Bone marrow (tissue), 2 donors: ENCODE measurements at regions not wholly inside any gene's neighbourhood (a gene's known extent, or its start where the extent isn't known, plus 50 kb on each side); places are given as distances from the start of the nearest gene placed in this dataset.

Experiments
- DNase-seq, 2 donors: peaks; one replicate each; lab custom pipeline; 2025; lab: John Stamatoyannopoulos, UW

DNA sequence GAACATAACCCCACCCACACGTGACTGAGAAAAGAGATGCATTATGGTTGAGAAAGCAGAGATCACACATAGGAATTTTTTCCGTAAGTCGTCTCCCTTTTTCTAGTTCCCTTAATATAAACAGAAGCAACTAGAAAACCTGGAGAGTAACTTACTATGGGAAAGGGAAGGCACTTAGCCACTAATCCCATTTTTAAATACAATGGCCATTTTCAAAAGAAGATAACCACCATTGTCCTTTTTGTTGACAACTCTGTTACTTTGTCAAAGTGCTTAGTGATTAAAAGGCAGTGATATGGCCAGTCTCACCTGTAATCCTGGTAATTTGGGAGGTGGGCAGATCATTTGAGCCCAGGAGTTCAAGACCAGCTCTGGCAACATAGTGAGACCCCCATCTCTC lies 184.4 kb upstream of the UMPS start:
- no peak for DNase-seq

DNA sequence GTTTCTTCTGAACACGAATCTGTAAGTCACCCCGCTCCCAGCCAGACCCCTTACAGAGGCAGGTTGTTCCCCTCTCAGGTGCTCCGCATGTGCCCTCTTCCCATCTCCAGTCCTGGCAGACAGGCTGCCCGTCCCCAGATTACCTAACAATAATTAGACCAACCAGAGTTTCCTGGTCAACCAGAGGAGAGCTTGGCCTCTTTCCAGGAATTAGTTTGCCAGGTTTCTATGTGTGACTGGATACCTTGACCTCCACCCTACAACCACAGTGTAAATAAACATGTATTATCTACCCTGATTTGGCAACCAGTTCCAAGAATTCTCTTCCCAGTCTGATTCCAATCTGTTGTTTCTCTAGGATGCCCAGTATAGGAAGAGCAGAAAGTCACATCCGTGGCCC lies 178.0 kb upstream of the UMPS start:
- DNase-seq = no peak

DNA sequence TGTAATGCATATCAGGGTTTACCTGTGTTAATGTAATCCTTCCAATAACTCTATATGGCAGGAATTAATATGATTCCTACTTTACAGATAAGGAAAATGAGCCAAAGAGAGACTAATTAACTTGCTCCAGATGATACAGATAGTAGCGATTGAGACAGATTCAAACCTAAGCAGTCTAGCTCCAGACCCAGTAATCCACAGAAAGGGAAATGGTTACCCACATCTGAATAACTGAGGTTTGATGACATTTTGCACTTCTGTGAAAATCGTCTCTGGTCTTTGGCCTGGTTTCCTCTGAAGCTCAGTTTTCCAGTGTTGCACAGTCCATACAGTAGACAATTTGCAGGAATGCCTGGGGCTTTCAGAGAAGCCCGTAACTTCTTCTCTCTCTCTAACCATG lies 177.1 kb upstream of the UMPS start:
- DNase-seq = no peak

DNA sequence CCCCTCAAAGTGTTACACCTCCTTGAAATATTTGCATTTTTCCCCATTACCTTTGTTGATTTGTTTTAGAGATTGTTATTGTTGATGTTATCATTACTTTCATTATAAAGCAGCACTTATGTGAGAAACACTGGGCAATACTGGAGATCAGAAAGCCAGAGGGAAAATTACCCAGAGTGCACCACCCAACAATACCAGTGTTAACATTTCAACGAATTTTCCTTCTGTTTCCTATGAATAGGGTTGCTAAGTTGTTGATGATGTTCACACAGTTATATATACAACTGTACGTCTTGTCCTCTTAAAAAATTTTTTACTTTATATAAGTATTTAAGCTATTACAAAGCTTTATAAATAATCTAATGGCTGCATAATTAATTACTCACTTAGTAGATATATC lies 173.6 kb upstream of the UMPS start:
- no peak for DNase-seq

DNA sequence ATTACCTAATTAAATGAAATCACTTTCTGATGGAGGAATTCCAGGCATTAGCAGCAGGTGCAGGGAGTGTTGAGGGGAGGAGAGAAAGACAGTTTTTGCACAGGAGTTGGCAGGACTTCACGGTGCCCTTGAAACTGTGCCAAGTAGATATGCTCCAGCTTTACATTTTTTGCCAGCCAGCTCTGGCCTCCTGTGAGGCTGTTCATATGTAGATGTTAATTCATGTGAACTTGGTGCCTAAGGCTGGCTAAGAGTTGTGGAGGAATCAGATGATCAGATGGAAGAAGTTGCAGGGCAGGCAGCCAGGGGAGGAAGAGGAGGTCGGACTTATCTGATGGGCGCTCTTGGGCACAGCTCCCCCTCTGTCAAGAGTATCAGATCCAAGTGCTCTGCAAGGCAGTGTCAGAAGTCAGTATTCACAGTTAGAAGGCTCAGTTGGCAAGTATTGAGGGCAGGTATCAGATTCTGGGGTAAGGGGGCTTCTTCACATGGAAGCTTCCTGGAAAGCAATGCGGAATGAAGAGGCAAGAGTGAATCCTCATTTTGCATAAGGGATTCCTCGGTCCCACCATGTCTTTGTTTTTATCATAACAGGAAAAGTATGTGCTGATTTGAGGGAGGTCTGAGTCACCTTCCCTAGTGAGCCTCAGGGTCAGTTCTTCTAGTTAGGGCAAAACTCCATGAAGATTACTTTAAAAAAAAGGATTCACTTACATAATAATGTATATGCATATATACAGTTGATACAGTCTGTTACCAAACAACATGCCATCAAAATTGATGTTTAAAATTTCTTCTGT lies 172.6 kb upstream of the UMPS start:
- no peak for DNase-seq

GRCh38 chr3:124558991-124559845 lies 171.0 kb upstream of the UMPS start:
- no peak for DNase-seq

DNA sequence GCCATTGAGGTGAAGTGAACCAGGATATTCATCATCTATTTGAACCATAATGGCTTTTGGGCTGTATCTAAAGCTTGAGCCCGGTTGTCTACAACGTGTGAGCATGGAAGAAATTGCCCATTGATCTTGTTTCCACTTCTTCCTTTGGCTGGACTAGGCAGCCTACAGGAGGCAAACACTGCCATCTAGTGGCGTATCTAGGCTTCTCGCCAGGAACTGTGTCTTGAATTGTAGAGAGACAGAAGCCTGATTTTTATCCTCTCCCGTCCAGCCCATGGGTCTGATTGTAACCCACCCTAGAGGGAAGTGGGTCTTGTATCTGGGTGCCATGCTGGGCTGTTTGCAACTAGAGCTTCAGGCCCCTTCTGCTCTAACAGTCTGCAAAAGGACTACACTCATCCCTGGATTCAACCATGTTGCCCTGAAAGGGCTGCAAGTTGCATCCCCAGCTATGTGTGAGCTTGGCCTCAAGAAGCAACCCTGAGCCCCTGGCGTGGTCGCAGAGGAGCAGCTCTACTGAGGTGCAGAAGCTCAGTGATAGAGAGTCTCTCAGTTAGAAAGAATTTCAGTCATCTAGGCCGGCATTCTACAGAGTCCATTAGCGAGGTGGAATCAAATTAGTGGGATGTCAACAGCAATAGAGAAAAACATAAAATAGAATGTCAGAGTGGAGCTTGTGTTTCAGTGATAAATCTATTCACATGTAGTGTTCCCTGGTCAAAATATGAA lies 170.2 kb upstream of the UMPS start:
- peak; percentile 5 to 22 for DNase-seq

DNA sequence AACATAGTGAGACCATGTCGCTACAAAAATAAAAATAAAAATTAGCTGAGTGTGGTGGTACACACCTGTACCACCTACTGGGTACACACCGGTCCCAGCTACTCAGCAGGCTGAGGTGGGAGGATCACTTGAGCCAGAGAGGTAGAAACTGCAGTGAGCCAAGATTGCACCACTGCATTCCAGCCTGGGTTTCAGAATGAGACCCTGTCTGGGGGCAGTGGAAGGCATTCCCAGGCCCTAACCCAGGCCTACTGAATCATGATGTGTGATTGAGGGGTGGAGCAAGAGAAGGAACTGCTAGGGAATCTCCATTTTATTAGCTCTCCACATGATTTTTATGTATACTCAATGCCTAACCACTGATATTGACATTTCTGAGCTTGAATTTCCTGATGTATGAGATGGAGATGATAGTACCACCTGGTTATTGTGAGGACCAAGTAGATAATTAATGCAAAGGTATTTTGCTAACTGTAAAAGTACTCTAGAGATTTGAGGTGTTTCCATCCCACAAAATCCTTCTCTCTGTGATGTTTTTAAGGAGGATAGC lies 169.5 kb upstream of the UMPS start:
- DNase-seq = no peak

DNA sequence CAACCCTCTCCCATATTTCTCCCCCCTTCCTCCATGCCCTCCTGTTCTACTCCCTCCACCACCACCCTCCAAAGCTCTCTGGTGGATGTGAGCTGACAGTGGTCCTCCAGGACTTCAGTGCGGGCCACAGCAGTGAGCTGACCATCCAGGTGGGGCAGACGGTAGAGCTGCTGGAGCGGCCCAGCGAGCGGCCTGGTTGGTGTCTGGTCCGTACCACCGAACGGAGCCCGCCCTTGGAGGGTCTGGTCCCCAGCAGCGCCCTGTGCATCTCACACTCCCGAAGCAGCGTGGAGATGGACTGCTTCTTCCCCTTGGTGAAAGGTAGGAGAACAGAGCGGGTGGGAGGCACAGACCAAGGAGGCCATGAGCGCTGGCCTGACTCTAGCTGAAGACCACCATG lies 167.5 kb upstream of the UMPS start:
- DNase-seq = no peak

DNA sequence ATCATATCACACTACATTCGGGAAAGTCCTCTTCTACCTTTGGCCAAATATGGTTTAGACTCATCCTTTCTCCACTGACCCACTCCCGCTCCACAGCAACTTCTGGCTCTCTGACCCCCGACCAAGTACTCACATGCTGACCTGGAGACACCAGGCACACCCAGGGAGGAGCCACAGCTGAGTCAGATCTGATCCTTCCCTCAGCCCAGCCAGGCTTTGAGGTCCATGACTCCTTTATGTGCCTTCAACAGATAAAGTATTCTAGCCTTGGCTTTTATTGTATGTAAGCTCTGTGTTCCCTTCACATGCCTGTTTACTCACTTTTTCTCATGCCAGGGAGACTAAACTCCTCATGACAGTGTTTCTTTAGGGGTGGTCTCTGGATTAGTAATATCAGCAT lies 166.9 kb upstream of the UMPS start:
- no peak for DNase-seq

DNA sequence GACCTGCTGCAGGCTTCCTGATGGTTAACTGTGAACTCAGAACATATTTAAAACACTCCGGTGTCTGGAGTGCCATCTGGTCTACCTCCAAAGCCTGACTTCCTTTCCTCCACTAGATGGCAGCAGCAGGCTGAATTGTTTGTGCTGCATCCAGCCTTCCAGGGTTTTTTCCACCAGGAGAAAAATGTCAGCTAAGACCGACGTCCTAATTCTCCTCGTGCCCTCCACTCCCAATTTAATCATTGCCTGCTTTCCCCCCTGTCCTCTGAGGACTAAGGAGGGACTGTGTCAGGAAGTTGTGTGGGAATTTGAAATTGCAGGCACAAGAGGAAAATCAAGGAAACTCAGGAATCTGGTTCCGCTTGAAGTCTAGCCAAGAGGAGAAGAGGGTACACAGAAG lies 165.2 kb upstream of the UMPS start:
- DNase-seq = peak; percentile 9 to 14

DNA sequence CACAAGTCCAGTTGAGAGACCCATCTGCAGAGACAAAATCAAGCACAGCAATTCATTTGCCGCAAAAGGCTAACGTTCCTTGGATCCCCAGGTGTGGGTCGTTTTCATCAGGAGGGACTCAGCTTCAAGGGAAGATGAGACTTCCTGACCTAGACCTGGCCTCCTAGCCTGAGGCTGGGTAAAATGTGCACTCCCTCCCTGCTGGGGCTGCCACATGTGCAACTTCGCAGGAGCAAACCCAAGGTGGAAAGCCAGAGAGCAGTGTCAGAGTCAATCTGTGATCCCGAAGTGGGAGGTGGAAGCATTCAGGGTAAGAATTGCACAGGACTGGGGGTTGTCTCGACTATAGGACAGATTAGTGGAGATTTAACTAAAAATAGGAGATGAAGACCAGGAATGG lies 164.7 kb upstream of the UMPS start:
- no peak for DNase-seq

DNA sequence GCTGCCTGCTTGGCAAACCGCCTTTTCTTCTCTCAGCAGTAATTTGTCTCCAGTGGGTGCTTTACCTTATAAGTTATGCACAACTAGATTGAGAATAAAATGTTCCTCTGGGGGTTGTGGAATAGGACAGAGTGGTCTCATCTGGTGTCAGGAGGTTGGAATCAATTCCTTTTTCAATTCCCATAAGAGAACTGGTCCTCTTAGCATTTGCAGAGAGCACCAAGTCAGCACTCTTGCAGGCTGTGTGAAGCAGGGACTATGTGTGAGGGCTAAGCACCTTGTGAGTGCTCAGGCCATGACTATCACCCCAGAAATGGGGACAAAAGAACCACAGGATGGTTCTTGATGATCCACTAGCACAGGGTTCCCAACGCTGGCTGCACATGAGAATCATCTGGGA lies 163.6 kb upstream of the UMPS start:
- no peak for DNase-seq

- no peak for DNase-seq
Observed at GRCh38 chr3:124567179-124567578, 163.1 kb upstream of the UMPS start.

- no peak for DNase-seq
Observed at GRCh38 chr3:124569761-124570160, 160.5 kb upstream of the UMPS start.

DNA sequence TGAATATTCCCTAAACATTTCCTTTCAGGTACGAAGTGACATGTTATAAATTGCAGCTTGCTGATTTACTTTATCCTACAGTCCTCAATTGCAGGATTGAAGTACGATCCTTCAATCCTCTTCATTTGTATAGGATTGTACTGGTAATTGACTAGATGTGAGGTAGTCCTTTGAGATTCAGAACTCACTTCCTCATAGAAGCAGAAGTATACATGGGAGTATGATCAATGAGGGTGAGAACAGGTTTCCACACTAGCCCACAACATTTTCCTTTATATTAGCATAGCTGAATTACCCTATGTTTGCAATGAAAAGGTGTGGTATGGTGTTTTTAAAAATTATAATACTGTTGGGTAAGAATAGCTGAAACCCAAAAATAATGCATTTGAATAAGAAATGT lies 160.0 kb upstream of the UMPS start:
- no peak for DNase-seq

GRCh38 chr3:124572851-124573405 lies 157.3 kb upstream of the UMPS start:
- no peak for DNase-seq

DNA sequence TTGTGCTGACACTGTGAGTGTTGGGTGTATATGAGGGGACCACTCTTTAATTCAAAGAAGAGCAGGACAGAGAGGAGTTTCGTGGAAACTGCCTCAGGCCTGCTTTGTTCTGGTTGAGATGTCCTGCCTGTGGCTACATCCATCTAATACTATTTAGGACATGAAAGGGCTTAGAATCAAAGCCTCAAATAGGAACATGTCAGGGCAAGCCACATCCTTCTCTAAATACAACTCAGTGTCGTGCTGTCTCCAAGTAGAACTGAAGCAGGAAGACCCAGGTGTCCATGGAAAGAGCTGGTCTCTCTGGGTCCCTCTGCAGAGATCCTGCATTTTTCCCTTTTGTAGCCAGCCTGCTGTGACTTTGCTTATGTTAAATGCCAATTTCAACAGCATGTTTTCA lies 156.2 kb upstream of the UMPS start:
- no peak for DNase-seq

DNA sequence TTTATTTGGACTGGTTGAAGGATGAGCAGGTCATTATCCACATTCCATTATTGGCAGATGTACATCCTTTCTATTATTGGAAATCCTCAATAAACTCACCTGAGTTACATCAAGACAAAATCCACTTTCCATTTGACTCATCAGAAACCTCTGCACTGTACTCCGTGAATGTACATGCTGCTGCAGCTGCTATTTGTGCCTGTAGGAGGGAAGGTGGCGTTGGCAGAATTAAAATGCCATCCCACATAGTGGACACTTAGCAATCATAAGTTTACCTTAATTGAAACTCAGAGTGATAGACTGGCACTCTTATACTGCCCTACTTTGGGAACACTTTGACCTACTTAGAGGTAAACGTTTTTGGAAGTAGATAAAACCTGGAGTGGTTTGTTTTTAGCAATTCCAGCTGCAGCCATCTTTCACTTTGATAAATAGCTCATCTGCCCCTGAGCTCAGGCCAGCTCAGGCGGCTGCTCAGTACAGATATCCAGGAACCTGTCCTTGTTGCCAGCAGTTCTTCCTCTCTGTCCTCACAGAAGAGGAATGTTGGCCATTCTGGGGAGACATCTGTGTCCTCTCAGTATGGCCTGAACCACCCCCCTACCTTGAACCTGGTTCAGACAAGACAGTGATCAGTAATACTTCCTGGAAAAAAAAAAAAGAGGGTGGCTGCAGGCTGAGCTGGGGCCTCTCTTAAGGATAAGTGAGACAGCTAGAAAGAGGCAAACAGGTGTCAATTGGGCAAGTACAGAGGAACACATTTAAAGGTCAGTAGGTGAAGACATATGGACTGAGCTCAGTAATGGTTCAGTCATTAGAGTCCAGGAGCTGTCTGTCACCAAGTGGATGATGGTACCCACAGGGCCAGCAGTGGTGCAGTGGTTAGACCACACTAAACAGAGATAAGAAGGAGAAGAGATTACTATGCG lies 153.4 kb upstream of the UMPS start:
- DNase-seq = no peak

- DNase-seq = no peak
Observed at GRCh38 chr3:124577494-124578167, 152.6 kb upstream of the UMPS start.
